Activated CD4-positive, alpha-beta T cell treated with anti-CD3 and anti-CD28 coated beads, Interleukin-2, amount 10 ng/mL, durations not matched to agents 24 days and 14 days (primary cell): ENCODE measurements at regions not wholly inside any gene's neighbourhood (a gene's known extent, or its start where the extent isn't known, plus 50 kb on each side); places are given as distances from the start of the nearest gene placed in this dataset.

ENCODE experiments used
- DNase-seq: peaks from one replicate; pipeline ENCODE4 v3.0.0; 2022
- H3K27ac Mint-ChIP-seq: one replicate; pipeline ENCODE4 v1.8.0; 2022; ENCODE audit warnings: mild to moderate bottlenecking, mixed read lengths
- H3K27me3 Mint-ChIP-seq: one replicate; pipeline ENCODE4 v1.8.0; 2022; ENCODE audit warnings: mixed read lengths
- H3K36me3 Mint-ChIP-seq: one replicate; pipeline ENCODE4 v1.8.0; 2022; ENCODE audit warnings: low read depth, mild to moderate bottlenecking, mixed read lengths
- H3K4me1 Mint-ChIP-seq: one replicate; pipeline ENCODE4 v1.8.0; 2021; ENCODE audit warnings: mixed read lengths
- H3K4me3 Mint-ChIP-seq: one replicate; pipeline ENCODE4 v1.8.0; 2022; ENCODE audit warnings: mild to moderate bottlenecking, moderate library complexity, mixed read lengths
- H3K9me3 Mint-ChIP-seq: one replicate; pipeline ENCODE4 v1.8.0; 2021; ENCODE audit warnings: mixed read lengths
- intact Hi-C: fragments of 100-400 bp; cut with micrococcal nuclease; formaldehyde crosslinking; loops from one replicate; pipeline ENCODE4 v1.15.1; 2023

DNA sequence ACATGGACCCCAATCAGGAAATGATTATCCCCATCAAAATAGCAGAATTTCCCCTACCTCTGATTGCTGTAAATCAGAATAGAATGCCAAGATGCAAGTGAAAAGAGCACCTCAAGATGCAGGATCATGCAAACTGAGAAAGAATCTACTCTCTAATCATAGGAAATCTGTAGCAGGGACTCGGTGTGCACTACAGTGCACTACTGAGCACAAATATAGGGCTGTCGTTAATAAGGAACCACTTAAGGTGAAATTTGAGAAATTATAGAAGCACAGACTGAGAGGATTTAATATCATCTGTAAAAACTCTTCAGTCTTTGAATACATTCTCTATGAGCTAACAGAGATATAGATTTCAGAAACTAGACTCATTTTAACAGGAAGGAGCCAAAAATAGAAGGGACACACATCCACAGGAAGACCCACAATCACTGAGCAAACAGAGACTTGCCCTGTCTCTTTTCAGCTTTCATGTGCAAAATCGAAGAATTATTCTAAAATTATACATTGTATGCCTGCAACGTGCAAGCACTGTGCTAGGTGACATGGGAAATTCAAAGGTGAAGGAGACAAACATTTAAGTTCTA is 278.3 kb downstream of the HIVEP2 start:
- Mint-ChIP-seq H3K4me3 (no peak overlapping the region), H3K27me3 (no peaks in the 10 kb centered on the region), H3K4me1 (peaks cover 11% of the 10 kb centered on the region), H3K9me3 (peaks cover 23% of the 10 kb centered on the region), H3K36me3 (no peaks in the 10 kb centered on the region), H3K27ac (no peak overlapping the region)
- intact Hi-C loops = no loop called here
- DNase-seq = no peak

DNA sequence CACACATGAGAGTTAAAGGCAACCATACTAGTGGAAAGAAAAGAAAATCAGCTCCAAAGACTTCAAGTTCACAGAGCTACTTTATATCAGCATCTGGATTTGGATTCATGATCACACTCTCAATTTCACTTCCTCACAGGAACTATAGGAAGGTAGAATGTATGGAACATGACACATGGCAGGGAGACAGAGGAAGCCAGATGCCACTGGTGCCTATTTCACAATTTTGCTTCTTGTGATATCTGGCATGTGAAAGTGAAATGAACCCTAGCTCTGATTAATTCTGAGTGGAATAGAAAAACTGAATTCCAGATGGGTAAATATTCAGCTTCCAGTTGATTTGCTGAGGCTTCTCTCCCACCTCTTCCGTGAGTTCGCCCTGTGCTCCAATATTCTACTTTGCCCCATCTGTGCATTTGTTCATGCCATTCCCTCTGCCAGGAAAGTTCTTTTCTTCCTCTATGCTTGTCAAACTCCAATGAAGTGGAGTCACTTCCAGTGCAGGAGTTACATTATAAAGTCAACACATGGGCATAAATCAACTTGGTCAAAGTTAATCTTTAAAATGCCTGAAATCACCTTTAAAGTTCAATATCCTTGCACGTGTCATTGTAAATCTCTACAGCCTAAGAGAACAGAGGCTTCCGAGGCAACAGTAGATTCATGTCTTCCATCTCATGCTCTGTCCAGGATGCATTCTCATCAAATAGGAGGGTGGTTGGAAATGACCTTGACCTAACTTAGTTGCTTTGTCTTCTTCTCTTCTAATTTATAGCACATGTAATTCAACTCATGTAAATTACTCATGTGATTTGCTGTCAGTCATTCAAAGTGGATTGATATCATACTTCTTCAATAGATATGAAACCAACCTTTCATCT is 275.3 kb downstream of the HIVEP2 start:
- Mint-ChIP-seq H3K9me3 (peaks cover 10% of the 10 kb centered on the region), H3K4me1 (peaks cover 11% of the 10 kb centered on the region), H3K4me3 (no peak overlapping the region), H3K27me3 (no peaks in the 10 kb centered on the region), H3K36me3 (no peaks in the 10 kb centered on the region), H3K27ac (no peak overlapping the region)
- intact Hi-C loops = no loop called here
- DNase-seq = no peak

- Mint-ChIP-seq H3K4me1 (peaks cover 7% of the 10 kb centered on the region), H3K36me3 (no peaks in the 10 kb centered on the region), H3K27me3 (peaks cover 2% of the 10 kb centered on the region), H3K4me3 (no peak overlapping the region), H3K27ac (no peak overlapping the region), H3K9me3 (peaks cover 5% of the 10 kb centered on the region)
- intact Hi-C loops = no loop called here
- DNase-seq = no peak
Measured at GRCh38 chr6:142671791-142672190, 273.2 kb downstream of the HIVEP2 start.

DNA sequence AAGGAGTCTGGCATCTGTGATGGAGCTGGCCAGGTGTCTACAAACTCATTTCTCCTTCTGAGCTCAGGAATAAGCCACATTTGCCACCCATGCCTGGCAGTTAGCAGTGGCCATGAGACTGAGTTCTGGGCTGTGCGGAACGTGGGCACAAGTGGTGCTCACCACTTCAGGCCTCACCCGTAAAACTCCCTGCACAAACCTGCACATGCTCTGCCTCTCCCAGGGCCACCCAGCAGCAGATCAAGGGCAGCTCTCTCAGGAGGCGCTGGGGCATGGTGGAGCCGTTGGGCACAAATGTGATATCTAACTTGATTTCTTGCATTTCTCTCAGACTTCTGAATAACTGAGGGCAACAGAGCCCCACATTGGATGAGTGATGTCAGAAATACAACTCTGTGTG is 269.5 kb downstream of the HIVEP2 start:
- no peaks in the 10 kb centered on the region for H3K9me3 Mint-ChIP-seq
- no peak overlapping the region for H3K27ac Mint-ChIP-seq
- intact Hi-C loops = no loop called here
- no peaks in the 10 kb centered on the region for H3K36me3 Mint-ChIP-seq
- peaks cover 2% of the 10 kb centered on the region for H3K27me3 Mint-ChIP-seq
- DNase-seq = peak; percentile 43
- peaks cover 3% of the 10 kb centered on the region for H3K4me1 Mint-ChIP-seq
- H3K4me3 Mint-ChIP-seq = no peak overlapping the region

DNA sequence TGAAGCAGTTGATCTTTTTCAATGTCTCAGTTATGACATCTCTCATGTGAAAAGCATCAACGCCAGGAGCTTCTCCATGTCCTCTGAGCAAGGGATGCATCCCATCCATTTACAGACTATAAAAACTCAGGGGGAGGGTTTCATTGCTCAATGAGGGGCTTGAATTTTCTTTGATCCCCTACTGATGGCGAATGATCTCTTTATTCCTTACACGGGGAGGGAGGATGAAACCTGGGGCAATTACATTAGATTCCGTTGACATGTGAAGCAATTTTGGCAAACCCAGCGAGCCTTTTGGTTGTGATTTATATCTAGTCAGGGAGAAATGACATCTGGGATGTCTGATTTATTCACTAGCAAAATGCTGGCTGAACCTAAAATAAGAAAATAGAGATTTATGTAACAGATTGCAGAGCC is 268.9 kb downstream of the HIVEP2 start:
- H3K9me3 Mint-ChIP-seq = no peaks in the 10 kb centered on the region
- no peak overlapping the region for H3K4me3 Mint-ChIP-seq
- no peak overlapping the region for H3K27ac Mint-ChIP-seq
- no peaks in the 10 kb centered on the region for H3K36me3 Mint-ChIP-seq
- no peak for DNase-seq
- H3K4me1 Mint-ChIP-seq = peaks cover 4% of the 10 kb centered on the region
- intact Hi-C loops = no loop called here
- peaks cover 2% of the 10 kb centered on the region for H3K27me3 Mint-ChIP-seq

DNA sequence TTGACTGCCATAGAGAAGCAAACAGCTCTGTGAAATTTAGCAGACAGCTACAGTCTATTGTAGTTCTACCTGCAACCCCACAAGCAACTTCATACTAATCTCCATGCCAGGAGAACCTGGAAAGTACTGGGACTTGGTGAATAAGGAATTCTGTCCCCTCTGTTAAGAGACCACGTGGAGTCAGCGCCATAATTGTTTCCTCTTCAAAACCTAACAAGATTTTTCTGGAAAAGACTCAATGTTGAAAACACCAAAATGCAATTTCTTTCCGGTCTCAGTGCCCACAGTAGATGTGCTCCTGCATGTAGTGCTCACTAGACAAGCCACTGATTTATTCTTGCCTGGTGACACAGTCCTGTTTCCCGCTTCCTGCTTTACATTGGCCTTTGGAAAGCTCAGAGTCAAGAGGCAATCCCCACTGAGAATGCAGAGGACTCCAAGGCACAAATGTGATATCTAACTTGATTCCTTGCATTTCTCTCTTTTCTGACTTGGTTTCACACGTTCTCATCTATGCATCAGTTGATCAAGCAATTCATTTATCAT is 268.3 kb downstream of the HIVEP2 start:
- Mint-ChIP-seq H3K36me3 (no peaks in the 10 kb centered on the region), H3K27ac (no peak overlapping the region), H3K27me3 (peaks cover 2% of the 10 kb centered on the region), H3K4me1 (peaks cover 4% of the 10 kb centered on the region), H3K4me3 (no peak overlapping the region), H3K9me3 (no peaks in the 10 kb centered on the region)
- intact Hi-C loops = no loop called here
- peak; percentile 32 for DNase-seq

DNA sequence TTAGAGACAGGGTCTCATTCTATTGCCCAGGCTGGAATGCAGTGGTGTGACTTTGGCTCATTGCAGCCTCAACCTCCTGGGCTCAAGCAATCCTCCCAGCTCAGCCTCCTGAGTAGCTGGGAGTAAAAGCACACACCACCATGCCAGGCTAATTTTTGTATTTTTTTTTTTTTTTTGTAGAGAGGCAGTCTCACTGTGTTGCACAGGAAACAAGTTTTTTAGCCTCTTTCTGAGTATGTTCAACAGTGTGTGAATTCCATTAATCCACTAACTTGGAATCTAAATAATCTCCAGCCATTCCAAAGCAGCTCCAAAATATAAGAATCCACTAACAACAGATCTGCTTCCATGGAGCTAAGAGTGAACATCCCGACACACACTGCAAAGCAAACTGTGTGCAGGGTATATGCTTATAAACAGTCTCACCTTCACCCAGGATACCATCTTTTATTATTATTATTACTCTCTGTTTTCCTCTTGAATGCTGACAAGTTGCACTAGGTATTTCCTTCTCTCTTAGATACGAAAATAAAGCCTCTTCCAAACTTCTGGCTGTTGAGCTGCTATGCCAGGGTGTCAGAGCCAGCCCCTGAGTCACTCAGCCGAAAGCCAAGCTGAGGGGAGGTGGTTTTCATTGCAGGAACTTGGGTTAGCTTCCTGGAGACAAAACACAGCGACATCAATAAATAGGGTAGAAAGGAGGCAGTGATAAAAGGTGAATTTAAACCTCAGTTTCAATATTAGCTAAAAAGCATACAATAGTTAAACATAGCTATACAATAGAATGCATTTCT is 264.9 kb downstream of the HIVEP2 start:
- Mint-ChIP-seq H3K27me3 (peaks cover 2% of the 10 kb centered on the region), H3K27ac (no peak overlapping the region), H3K36me3 (no peaks in the 10 kb centered on the region), H3K4me1 (peaks cover 4% of the 10 kb centered on the region), H3K9me3 (peaks cover 12% of the 10 kb centered on the region), H3K4me3 (peak overlapping the region; percentile 2)
- peak; percentile 66 for DNase-seq
- intact Hi-C loops = no loop called here

GRCh38 chr6:142681099-142681498 is 263.9 kb downstream of the HIVEP2 start:
- H3K4me3 Mint-ChIP-seq = no peak overlapping the region
- H3K27me3 Mint-ChIP-seq = peaks cover under 1% of the 10 kb centered on the region
- intact Hi-C loops = no loop called here
- no peak overlapping the region for H3K27ac Mint-ChIP-seq
- no peak for DNase-seq
- H3K4me1 Mint-ChIP-seq = peaks cover 4% of the 10 kb centered on the region
- H3K9me3 Mint-ChIP-seq = peaks cover 13% of the 10 kb centered on the region
- H3K36me3 Mint-ChIP-seq = no peaks in the 10 kb centered on the region

DNA sequence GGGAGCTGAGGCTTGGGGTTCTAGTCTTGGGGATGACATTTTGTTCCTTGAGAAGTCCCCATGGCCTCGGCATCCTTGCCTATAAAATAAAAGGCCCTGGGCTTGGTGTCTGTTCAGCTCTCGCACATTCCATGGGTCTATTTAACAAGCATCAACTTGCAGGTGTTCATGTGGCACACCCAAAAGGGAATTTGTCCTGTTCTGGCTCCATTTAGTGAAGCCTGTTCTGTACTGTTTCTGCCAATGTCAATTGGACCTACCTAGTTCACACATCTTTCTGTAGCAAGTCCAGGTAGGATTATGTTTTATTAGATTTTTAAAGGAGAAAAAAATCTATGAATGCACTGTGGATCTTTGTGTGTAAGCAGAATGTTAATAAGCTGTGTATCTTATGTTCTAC is 262.0 kb downstream of the HIVEP2 start:
- H3K4me1 Mint-ChIP-seq = peaks cover 7% of the 10 kb centered on the region
- intact Hi-C loops = no loop called here
- H3K27ac Mint-ChIP-seq = no peak overlapping the region
- peaks cover 13% of the 10 kb centered on the region for H3K9me3 Mint-ChIP-seq
- DNase-seq = no peak
- no peak overlapping the region for H3K4me3 Mint-ChIP-seq
- no peaks in the 10 kb centered on the region for H3K36me3 Mint-ChIP-seq
- no peaks in the 10 kb centered on the region for H3K27me3 Mint-ChIP-seq

DNA sequence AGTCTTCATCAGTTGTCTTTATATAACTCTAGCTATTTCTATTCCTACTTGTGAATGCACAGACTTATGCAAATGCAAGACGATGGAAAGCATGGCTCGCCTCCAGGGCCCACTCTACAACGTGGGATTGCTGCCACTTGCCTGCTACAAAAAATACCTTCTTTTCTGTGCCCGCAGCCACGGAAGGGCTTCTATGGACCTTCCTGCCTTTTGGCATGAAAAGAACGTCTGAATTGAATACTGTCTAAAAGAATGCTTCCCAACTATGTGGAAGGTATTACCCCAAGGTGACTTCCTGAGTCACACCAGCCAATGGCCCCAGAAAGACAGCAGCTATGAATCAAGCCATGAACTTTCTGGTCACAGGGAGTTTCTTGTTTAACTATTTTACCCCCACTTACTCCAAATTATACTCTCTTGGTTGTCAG is 261.2 kb downstream of the HIVEP2 start:
- DNase-seq = no peak
- no peak overlapping the region for H3K4me3 Mint-ChIP-seq
- peaks cover 13% of the 10 kb centered on the region for H3K9me3 Mint-ChIP-seq
- intact Hi-C loops = no loop called here
- H3K36me3 Mint-ChIP-seq = no peaks in the 10 kb centered on the region
- H3K27me3 Mint-ChIP-seq = no peaks in the 10 kb centered on the region
- peaks cover 7% of the 10 kb centered on the region for H3K4me1 Mint-ChIP-seq
- H3K27ac Mint-ChIP-seq = no peak overlapping the region

- Mint-ChIP-seq H3K4me1 (peaks cover 7% of the 10 kb centered on the region), H3K9me3 (peaks cover 13% of the 10 kb centered on the region), H3K4me3 (no peak overlapping the region), H3K27ac (no peak overlapping the region), H3K36me3 (no peaks in the 10 kb centered on the region), H3K27me3 (no peaks in the 10 kb centered on the region)
- DNase-seq = no peak
- intact Hi-C loops = no loop called here
Measured at GRCh38 chr6:142684371-142684770, 260.6 kb downstream of the HIVEP2 start.

- peaks cover 13% of the 10 kb centered on the region for H3K9me3 Mint-ChIP-seq
- H3K27me3 Mint-ChIP-seq = no peaks in the 10 kb centered on the region
- intact Hi-C loops = loop anchor here (5.0 kb wide), 1 partner anchor 119 kb away; no protein-coding TSS in a partner anchor
- no peak for DNase-seq
- H3K27ac Mint-ChIP-seq = no peak overlapping the region
- peaks cover 4% of the 10 kb centered on the region for H3K4me1 Mint-ChIP-seq
- H3K4me3 Mint-ChIP-seq = no peak overlapping the region
- no peaks in the 10 kb centered on the region for H3K36me3 Mint-ChIP-seq
Measured at GRCh38 chr6:142685852-142686506, 259.0 kb downstream of the HIVEP2 start.

DNA sequence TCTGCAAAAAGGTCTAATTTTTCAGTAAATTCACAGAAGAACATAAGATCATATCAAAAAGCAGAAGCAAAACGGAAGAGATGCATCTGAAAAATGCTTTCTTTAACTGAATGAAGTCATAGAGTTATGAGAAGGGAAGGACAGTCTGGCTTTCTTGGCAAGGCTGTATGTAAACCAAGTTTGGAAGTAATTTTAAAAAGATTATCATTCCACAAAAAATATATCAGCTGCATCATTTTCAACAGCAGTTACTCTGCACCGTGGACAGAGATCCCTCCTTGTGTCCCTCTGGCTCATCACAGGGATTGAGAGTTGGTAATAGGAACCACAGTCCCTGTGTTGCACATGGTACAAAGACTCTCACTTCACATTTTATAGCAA is 258.5 kb downstream of the HIVEP2 start:
- DNase-seq = no peak
- no peaks in the 10 kb centered on the region for H3K27me3 Mint-ChIP-seq
- no peak overlapping the region for H3K4me3 Mint-ChIP-seq
- no peak overlapping the region for H3K27ac Mint-ChIP-seq
- intact Hi-C loops = loop anchor here (5.0 kb wide), 1 partner anchor 119 kb away; no protein-coding TSS in a partner anchor
- peaks cover 13% of the 10 kb centered on the region for H3K9me3 Mint-ChIP-seq
- H3K36me3 Mint-ChIP-seq = no peaks in the 10 kb centered on the region
- H3K4me1 Mint-ChIP-seq = peaks cover 4% of the 10 kb centered on the region
